Frontal cortex (tissue), 3 donors: ENCODE measurements at regions not wholly inside any gene's neighbourhood (a gene's known extent, or its start where the extent isn't known, plus 50 kb on each side); places are given as distances from the start of the nearest gene placed in this dataset.

Experiments
- DNase-seq, 2 donors: peaks; one replicate each; pipeline ENCODE4 v3.0.0; 2012; ENCODE audit warnings: low spot score in 2 of 2
- FAIRE-seq: peaks from 2 replicates; lab custom pipeline; 2012; peaks lifted over from hg19 to GRCh38; lab: Jason Lieb, UNC
- donor health status: control.
- donor health status: control.
- donor health status: control.

DNA sequence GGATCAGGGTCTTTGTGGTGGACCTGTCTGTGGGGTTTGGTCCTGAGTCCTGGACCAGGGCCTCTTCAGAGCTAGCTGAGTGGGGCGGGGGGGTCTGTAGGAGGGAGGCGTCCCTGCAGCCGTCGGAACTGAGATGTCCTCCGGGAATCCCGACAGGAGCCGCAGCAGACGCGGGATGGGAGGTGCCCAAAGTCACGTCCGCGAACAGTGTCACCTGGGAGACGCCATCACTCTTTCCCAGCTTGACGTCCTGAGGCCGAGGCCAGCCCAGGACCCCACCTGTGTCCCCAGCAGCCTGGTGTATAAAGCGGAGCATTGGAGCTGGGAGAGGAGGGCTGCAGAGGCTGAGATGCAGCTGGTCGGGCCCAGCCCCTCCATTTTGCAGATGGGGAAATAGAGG is 1234.7 kb downstream of the BRD1 start:
- no peak for FAIRE-seq
- no peak for DNase-seq

DNA sequence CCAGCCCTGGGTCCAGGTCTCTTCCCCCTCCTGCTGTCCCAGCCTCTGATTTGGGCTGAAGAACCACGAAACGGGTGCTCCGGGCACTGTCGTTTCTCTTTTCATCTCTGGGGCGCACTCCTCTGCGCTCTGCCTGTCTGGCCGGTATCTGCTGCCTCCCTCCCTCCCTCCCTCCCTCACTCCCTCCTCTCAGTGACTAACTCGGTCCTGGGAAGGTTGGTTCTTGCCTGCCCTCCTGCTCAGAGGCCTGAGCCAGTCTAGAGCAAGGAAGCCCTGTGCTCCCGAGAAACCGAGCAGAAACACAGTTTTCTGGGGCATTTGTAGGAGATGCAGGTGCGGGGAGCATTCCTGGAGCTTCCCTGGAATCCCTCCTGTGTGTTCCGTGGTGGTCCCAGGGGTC is 1235.2 kb downstream of the BRD1 start:
- DNase-seq (no peak), FAIRE-seq (no peak)

DNA sequence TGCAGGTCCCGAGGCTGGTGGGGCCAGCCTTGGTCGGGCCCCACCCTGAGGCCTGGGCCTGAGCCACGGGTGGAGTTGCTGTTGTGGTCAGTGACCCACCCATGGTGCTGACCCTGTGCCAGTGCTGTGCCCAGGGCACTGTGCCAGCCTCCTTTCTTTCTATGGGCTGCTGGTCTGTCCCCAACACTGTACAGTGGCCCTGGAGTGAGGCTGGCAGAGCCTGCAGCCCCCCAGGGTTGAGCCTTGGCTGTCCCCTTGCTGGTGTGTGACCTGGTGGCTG is 1235.7 kb downstream of the BRD1 start:
- DNase-seq (no peak), FAIRE-seq (no peak)

DNA sequence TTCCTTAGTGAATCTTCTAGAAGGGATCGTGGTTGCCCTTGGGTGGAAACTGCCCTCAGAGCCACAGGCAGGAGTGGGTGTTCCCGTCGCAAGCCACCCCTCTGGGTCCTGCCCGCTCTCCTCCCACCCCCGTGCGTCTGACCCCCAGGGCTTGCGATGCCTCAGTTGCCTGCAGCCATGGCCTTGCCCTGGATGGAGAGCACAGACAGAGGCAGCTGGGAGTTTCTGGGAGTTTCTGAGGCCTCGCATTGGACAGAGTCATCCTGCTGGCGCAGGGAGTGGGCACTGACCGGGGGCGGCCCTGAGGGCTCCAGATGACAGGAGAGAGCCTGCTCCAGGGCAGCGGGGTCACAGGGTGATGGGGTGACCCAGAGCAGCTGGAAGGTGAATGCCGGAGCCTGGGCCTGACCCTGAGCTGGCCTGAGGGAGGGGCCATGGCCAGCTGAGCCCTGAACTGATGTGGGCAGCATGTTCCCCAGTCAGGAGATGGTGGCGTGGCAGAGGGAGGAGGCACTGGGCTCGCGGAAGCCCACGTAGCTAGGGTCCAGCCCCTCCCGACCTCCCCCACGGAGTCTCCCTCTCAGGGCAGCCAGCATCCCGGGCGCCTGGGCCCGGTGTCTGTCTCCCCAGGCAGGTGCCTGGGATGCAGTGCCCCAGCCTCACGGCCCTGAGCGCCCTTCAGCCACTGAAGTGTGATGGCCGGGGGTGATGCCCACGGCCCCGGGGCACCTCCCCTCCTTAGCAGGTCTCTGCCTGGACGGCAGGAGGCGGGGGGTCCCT is 1236.2 kb downstream of the BRD1 start:
- DNase-seq: no peak
- no peak for FAIRE-seq

DNA sequence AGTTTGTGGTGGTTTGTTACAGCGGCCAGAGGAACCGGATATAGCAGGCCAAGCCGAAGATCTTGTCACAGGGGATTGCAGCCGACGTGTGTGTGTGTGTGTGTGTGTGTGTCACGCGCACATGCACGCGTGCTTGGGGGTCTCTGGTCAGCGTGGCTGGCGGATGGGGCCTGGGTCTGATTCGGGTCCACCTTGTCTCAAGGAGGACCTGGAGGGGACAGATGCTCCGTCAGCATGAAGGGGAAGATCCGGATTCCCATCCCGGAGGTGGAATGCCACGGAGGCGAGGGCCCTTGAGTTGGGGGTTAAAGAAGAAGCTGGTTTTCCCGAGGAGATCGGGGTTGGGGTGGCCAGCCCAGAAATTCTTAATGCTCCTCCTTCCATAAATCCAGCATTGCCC is 1237.8 kb downstream of the BRD1 start:
- FAIRE-seq (no peak), DNase-seq (no peak)

DNA sequence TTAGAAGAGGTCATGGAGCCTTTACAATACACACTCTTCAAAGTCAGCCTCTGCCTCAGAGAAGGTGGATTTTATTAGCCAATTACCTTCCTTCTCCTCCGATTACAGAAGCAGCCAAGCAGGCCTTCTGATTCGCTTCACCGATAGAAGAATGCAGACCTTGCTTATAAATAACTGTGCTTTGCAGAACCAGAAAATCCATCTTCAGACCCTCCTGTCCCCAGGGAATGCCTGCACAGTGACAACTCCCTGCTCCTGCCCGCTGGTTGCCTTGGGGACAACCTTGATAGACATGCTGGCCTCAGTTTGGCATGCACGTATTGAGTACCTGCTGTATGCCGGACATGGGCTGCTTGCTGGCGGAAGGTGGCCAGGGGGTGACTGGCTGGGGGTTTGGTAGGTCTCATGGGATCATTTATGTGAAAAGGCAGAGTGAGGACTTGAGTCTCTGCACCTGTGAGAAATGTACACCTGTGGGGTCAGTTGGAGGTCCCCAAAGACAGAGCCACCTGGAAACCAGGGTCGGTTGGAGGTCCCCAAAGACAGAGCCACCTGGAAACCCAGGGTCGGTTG is 1238.7 kb downstream of the BRD1 start:
- FAIRE-seq: no peak

DNA sequence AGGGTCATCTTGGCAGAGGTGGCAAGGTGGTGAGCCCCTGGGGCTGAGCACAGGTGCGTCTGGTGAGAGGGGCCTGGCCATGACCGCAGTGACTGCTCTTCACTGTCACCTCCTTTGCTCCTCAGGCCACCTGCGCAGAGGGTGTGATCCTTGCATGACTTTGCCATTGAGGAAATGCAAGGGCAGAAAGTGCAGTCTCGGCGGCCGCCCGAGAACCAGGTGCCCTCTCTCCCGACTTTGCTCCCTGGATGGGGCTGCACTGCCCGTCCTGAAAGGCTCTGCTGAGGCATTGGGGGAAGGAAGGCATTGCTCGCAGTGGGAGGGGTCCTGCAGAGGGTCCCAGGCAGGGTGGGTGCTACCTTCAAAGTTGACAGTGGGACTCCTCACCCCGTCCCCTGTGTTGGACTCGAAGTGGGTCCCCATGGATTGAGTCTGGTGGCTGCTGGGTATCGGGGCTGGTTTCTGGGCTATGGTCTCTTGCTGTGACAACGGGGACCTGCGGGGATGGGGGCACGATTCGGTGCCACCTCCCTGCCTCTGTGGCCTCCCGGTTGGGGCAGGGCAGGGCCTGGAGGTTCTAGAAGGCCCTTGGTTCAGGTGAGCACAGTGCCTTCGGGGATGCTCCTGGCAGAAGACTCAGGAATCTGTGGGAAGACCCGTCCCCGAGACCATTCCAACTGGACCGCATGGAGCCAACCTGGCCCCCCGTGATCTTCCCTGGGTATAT is 1239.4 kb downstream of the BRD1 start:
- FAIRE-seq (no peak), DNase-seq (no peak)

More for the DNA sequence above, 1238.7 kb downstream of the BRD1 start:
- DNase-seq: no peak

DNA sequence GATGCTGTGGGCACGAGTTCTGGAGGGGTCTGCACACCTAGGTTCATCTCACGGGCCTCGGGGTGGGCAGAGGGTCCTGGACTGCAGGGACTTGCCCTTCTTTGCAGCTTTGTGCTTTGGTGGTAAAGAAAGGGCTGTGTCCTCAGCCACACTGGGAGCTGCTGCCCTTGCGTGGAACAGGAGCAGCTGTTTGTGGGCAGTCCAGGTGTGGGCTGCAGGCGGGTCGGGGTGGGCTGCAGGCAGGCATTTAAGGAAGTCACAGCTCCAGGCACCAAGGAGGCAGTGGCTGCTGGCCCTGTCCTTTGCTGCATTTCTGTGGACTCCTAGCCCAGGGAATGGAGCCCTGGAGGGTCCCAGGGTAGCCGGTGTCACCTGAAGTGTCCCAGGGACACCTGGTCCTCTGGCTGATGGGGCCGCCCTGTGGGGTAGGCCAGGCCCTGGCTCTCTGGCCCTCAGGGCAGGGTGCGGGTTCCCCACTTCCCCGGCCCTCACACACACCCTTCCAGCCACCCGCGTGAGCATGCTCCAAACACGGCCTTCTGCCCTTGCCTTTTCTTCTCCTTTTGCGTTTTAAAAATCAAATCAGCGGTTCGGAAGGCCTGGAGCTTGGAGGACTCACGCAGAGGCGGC is 1240.3 kb downstream of the BRD1 start:
- FAIRE-seq: no peak
- DNase-seq: no peak

DNA sequence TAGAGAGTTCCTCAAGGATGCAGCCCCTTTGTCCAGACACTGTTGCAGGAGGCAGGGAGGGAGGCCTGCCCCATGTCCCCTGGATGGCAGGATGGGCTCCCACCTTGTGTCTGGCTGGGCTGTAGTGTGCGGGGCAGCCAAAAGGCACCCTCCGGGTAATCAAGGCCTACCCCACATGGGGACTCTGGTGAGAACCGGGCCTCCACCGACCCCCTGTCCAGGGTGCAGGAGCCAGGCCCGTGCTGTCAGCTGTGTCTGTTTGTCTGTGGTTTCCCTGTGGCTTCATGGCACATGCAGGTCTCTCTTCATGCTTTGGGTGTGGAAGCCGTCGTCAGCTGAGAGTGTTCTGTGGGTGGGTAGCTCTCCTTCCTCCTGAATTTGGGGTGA is 1240.9 kb downstream of the BRD1 start:
- DNase-seq (no peak), FAIRE-seq (no peak)

- FAIRE-seq (no peak), DNase-seq (no peak)
Measured at GRCh38 chr22:48585916-48586798, 1241.5 kb downstream of the BRD1 start.

GRCh38 chr22:48584170-48584569 is 1243.5 kb downstream of the BRD1 start:
- FAIRE-seq (no peak), DNase-seq (no peak)

- no peak for DNase-seq
- FAIRE-seq: no peak
Measured at GRCh38 chr22:48581796-48582469, 1245.7 kb downstream of the BRD1 start.

GRCh38 chr22:48581205-48581766 is 1246.4 kb downstream of the BRD1 start:
- DNase-seq (no peak), FAIRE-seq (no peak)

DNA sequence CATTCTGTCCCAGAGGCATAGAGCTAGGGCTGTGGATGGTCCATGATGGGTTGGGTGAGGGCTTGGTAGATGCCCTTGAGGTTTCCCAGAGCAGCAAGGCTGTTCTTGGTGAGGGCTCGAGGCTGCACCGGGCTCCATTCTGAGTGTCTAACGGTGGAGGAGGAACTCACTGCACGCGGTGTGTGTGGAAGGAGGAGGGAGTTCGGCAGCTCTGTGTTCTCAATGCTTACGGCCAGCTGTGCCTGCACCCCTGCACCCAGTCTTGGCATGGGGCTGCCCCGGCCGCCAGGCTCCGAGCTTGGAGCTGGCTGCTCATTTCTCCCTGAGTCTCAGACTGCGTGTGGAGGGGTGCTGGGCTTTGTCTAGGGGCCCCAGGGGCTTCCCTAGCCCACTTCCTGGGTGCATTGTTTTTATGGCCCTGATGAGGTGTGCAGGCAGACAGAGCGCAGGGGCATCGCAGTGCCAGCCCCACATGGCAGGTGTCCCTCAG is 1247.1 kb downstream of the BRD1 start:
- FAIRE-seq: no peak
- DNase-seq: no peak

GRCh38 chr22:48579928-48580309 is 1247.8 kb downstream of the BRD1 start:
- DNase-seq (no peak), FAIRE-seq (no peak)

DNA sequence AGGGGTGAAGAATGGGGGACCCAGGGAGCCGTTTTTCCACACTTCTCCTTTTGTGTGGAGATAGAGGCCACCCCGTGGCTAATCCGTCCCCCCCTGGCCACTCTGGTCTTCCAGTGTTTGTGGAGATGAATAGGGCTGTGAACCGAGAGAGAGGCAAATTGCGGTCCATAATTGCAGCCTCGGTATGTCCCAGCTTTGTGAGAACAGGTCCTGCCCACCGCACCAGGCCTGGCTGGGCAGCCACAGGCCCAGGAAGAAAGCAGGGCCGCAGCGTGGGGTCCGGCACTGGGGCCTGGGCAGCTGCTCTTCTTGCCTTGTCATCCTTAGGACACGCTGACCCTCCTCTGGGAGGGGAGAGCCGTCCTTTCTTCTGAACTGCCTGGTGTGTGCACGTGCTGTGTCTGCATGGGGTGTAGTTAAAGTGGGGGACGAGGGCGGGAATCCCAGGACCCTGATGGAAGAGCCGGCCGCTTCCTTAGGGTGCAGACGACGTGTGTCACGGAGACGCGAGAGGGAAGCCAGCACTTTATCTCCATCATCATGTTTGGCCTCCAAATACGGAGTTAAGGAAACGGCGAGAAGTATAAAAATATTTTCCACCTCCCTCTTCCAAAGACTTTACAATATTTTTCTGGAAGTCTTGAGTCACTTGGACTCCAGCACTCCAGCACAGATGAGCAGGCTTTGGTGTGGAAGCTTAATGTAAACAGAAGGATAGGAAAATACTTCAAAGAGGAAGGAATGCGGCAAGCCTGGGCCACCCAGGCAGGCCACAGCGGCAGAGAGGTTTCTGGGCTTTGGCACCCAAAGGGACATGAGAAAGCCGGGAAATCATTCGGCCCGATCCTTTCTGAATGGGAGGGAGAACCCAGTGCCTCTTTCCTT is 1248.4 kb downstream of the BRD1 start:
- no peak for DNase-seq
- no peak for FAIRE-seq

DNA sequence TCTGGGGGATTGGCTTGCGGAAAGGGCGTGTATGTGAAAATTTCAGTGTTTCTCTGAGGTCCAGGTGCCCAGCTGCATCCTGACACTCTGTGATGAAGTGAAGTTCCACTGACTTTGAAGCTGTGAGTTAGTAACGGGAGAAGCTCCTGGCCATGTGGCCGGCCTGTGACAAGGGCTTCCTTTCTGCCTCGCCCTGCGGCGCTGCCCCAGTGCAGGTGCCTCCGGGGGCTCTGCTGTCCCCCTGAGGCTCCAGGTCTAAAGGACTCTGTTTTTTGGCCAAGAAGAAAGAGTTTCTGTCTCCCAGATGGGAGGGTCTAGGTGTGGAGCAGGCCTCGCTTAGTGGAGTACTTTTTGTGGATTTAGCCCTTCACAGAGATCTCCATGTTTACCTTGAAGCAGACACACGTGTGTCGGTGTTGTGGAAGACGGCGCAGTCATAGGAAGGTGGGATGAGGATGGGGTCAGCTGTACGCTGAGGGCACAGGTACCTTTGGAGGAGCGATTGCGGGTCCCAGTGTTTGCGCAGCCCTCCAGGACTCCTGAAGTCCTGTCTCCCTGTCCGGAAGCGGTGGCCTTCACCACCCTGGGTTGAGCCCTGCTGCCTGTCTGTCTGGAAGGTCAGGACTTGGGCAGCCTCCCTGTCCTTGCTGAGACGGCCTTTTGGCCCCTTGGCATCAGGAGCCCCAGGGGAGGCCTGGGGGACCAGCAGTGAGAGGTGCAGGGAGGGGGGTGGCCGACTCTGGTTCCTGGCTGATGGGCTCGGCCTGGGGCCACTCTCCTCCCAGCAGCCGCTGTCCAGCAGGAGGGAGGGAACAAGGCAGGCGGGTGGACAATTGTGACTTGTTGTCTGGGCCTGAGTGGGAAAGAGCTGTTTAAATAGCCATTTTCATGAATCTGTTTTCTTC is 1249.3 kb downstream of the BRD1 start:
- FAIRE-seq: no peak
- DNase-seq: peak in 1 of 2 donors; percentile 73
